ENCODE measurements at regions not wholly inside any gene's neighbourhood (a gene's known extent, or its start where the extent isn't known, plus 50 kb on each side); places are given as distances from the start of the nearest gene placed in this dataset.
"Not testable (repeated sequence)": the region's sequence is repeated elsewhere in the genome, so short reads cannot be mapped to it uniquely, and the experiment has no call there.

DNA sequence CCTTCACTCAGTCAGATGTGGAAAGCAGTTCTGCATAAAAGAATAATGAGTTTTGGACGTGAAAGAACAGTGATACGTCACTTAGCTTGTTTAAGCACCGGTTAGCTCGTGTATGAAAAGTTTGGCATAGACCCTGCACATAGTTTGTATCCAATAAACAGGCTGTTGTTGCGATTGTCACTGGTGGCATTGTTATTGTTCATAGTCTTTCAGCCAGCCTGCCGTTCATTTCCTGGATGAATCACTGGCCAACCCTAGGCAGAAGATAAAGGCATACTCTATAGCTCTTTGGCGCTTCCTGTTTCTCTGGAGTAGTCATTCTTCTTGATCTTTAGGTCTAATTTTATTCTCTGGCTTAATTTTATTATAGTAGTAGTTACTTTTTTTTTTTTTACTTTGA, 57.8 kb upstream of the ANKRD30A start:
- no peak for DNase-seq

DNA sequence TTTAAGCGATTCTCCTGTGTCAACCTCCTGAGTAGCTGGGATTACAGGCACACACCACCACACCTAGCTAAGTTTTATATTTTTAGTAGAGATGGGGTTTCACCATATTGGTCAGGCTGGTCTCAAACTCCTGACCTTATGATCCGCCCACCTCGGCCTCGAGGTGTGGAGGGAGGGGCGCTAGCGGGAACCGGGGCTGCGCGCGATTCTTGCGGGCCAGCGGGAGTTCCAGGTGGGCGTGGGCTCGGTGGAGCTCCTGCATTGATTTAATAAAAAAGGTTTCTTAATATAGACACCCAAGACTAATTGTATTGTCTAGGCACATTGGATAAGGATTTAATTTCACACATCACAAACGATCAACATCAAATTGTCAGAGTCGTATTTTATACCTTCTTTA, 63.1 kb upstream of the ANKRD30A start:
- not testable (repeated sequence) for DNase-seq

DNA sequence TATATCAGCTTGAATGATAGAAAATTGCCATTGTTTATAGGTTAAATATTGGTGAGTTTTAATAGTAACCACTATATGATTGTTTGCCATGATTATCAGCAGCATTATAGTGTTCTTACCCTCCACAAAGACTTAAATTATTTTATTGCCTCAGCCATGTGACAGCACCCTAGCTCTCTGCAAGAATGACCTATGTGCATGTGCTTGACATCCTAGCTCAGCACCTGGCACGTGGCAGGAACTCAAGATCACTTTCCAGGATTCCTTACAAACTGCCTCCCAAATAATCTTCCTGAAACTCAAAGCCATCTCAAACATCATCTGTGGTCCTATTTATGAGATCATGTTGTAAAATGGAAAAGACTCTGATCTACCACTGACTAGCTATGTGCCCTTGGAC, 68.1 kb upstream of the ANKRD30A start:
- DNase-seq, result no peak

DNA sequence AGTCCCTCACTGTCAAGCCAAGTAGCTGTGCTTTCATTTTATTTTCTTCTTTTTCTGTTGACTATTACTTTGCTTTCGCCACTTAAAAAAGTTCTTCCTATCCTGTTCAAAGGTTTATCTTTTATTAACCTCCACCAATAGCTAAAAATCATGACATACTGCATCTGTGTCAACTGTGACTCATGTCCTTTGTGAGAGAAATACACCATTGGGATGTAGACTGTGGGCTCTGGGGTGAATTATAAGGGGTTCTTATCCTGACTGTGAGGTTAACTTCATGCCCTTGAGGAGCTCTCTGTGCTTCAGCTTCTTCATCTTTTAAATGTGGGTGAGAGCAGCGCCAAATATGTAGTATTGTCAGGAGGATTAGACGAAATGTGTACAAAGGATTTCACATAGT, 71.9 kb upstream of the ANKRD30A start:
- DNase-seq, result no peak

DNA sequence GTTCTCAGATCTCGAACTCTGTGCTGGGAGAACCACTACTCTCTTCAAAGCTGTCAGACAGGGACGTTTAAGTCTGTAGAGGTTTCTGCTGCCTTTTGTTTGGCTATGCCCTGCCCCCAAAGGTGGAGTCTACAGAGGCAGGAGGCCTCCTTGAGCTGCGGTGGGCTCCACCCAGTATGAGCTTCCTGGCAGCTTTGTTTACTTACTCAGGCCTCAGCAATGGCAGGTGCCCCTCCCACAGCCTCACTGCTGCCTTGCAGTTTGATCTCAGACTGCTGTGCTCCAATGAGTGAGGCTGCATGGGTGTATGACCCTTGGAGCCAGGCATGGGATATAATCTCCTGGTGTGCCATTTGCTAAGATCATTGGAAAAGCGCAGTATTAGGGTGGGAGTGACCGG, 75.4 kb upstream of the ANKRD30A start:
- DNase-seq, result not testable (repeated sequence)

DNA sequence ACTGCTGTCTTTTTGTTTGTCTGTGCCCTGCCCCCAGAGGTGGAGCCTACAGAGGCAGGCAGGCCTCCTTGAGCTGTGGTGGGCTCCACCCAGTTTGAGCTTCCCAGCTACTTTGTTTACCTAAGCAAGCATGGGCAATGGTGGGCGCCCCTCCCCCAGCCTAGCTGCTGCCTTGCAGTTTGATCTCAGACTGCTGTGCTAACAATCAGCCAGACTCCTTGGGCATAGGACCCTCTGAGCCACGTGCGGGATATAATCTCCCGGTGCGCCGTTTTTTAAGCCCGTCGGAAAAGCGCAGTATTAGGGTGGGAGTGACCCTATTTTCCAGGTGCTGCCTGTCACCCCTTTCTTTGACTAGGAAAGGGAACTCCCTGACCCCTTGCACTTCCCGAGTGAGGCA, 81.1 kb upstream of the ANKRD30A start:
- not testable (repeated sequence) for DNase-seq

DNA sequence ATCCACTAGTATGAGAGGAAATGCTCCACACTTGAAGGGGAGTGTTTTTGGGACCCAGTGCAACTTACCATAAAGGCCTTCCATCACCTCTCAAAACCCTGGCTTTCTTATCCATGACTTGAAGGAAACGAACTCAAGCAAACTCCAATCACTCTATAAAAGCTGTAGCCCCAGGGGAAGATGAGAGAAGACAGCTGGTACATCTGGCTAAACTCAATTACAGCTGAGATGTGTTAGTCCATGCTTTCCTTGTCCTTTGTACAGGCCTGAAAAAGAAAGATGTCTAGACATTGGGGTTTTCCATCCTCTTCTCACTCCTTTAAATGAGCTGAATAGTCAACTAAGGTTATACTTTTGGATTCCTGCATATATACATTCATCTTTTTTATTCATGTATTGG, 89.5 kb upstream of the ANKRD30A start:
- DNase-seq, result no peak

DNA sequence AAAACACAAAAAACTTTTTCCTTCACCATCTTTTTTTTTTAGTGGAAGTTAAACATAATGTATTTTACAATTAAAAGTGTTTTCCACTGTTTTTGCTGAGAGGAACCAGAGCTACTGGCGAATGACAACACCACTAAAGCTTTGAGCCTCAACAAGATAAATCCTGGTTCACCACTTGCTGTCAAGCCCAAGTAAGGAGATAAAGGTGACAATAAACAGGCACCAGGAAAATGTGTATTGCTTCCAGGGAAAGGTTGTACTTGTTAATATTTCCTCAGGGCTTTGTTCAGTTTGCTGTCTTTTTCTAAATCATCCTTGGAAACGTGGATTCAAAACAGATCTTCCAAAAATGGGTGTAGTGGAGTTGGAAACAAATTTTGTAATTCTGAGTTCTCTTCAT, 109.9 kb upstream of the ANKRD30A start:
- DNase-seq, result no peak

DNA sequence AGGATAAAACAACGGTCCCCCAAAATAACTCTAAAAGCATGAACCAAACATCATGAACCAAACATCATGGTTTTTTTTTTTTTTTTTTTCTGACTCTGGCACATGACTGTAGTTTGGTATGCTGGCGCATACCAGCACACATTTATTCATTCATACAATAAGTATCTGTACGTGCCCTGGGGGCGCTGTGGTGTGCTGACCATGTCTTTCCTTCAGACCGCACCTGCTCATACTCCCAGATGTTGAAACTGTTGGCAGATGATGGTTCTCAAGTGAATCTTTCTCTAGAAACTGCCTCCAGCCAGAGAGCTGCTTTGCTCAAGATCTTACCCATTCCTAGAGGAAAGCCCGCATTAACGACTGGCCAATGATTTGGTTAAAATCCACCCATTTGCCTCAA, 114.7 kb upstream of the ANKRD30A start:
- no peak for DNase-seq

DNA sequence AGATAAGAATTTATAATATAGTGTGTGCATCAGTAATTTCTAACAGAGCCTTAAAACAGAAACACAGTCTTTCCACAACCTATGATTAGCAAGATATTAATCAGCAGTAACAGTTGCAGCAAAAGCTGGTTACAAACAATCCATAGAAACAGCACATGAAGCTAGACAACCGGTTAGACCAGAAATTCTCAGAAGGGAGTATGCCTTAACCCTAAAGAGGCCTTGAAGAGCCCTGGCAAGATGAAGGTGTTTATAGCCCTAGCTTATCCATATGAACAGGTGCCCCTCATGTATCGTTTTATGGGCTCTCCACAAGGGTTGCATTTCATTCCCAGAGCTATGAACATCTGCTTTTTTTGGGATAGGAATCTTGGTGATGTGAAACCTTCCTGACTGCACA, 117.1 kb upstream of the ANKRD30A start:
- DNase-seq, result not testable (repeated sequence)

DNA sequence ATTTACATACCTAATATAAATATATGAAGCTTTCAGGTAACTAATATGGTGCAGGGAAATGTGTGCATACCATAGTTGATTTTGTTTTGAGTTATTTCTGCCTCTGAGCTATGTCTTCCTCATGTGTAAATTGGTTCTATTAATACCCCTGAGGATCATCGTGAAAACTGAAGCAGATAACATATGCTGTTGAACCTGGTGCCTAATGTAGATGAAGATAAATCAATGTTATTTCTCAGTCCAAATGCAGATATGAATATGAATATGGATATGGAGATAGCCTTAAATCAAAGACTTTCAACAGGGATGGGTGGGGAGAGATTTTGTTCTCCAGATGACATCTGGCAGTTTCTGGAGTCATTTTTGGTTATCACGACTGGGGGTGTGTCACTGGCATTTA, 122.3 kb upstream of the ANKRD30A start:
- no peak for DNase-seq

DNA sequence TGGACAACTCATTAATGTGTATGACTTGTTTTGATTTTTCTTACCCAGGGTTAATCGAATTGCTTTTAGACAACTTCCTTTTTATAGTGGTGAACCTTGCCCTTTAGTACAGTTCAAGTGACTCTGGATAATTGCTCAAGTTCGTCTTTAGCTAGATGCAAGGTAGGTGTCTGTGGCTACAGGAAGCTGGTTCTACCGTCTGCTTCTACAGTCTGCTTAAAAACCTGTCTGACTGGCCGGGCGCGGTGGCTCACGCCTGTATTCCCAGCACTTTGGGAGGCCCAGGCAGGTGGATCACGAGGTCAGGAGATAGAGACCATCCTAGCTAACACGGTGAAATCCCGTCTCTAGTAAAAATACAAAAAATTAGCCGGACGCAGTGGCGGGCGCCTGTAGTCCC, 129.6 kb upstream of the ANKRD30A start:
- DNase-seq, result not testable (repeated sequence)

DNA sequence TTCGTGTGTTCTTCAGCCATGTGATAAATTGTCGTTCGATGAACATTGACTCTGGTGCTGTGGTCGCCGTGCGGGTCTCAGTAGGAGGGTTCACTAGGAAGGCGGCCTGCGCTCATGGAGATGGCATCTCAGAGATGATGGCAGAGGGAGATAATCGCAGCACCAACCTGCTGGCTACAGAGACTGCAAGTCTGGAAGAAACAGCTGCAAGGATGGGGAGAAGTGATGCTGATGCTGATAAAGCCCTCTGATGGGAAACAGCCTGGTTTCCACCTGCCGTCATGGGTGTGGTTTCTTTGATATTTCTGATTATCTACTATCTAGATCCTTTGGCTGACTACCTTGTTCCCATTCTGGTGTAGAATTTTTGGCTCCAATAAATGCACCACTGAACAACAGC, 130.5 kb upstream of the ANKRD30A start:
- no peak for DNase-seq

DNA sequence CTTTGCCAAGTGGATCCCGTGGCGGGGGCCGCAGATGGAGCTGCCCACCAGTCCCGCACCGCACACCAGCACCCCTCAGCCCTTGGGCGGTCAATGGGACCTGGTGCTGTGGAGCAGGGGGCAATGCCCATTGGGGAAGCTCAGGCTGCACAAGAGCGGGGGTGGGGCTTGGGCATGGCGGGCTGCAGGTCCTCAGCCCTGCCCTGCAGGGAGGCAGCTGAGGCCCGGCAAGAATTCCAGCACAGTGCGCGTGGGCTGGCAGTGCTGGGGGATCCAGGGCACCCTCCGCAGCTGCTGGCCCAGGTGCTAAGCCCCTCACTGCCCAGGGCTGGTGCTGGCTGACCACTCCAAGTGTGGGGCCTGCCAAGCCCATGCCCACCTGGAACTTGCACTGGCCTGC, 136.2 kb upstream of the ANKRD30A start:
- no peak for DNase-seq

DNA sequence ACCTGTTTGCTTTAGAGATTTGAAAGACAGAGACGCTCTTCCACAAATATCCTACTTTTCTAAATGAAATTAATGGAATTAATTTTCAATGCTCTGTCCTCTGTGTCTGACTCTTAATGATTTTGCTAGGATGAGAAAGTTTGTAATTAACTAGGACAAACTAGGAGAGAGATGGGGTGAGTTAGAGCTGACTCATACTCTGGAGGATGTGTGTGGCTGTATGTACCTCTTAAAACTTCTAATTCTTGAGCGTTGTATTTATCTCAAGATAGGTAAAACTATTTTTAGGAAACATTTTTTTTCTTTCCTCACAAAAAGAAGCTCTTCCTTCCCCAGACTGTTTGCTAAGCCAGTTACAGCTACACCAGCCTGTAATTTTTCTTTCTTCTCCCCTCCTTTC, 178.8 kb upstream of the ANKRD30A start:
- no peak for DNase-seq

DNA sequence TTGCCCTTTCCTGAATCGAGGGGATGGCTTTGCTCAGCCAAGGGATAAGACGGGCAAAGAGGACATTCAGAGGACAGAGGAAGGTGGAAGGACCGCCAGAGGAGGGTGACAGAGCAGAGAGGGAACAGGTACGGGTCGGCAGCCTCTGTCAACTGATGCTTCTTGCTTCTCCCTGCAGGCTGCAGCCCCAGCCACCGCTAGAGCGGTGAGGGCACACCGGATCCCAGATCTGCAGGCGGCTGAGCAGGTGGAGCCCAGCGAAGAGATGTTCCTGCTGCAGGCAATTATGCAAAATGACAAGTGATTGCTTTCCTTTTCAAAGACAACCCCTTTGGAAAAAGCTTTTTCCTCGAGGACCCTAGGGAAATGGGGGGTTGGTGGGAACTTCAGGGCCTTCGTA, 181.9 kb upstream of the ANKRD30A start:
- DNase-seq, result no peak

DNA sequence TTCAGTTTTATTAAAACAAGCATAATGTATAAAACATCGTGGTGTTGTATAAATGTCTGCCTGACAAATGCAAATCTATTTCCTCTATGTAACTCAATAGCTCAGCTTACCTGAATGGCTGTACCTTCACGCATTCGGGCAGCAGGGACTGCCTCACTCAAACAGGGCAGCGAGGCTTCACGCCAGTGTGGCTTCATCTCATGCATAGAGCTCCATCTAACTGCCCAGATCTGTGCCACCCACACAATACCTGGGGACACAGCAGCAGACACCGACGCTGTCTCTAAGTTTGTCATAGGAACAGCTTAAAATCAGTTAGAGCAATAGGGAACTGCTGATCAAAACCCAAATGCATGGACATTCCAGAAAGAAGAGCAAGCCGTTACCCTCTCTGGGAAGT, 182.8 kb upstream of the ANKRD30A start:
- DNase-seq, result no peak

DNA sequence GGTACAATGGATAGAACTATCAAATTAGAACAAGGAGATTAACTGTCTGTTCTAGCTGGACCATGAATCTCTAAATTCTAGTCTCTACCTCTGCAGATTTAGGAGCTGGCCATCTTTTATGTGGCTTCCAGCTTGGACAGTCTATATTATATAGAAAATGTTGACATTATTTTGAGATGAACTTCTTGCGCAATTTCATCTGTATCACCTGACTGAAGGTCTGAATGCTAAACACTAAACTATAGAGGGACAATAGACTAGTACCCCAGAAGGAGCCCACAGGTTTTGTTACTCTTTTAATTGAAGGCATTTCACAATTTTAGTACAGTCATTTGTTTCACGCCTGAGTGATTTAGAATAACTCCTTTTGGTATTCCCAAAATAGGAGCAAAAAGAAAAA, 222.4 kb upstream of the ANKRD30A start:
- no peak for DNase-seq

DNA sequence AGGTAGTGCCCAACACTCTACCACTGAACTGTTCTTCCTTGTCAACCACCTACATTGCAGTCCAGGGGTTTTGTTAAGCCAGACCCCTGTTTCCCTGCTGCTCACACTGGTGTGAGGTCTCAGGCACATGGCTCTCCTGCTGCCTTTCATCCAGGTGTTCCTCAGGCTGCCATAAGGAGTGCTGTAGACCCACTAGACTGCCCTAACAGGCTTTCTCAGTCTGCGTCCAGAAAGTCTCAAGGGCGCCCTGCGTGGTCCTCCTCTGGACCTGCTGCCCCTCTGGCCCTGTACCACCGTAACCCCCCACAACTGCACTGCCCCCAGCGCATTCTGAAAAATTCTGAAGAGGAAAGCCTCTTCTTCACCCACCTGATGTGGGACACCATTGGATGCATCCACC, 225.7 kb upstream of the ANKRD30A start:
- DNase-seq, result no peak

DNA sequence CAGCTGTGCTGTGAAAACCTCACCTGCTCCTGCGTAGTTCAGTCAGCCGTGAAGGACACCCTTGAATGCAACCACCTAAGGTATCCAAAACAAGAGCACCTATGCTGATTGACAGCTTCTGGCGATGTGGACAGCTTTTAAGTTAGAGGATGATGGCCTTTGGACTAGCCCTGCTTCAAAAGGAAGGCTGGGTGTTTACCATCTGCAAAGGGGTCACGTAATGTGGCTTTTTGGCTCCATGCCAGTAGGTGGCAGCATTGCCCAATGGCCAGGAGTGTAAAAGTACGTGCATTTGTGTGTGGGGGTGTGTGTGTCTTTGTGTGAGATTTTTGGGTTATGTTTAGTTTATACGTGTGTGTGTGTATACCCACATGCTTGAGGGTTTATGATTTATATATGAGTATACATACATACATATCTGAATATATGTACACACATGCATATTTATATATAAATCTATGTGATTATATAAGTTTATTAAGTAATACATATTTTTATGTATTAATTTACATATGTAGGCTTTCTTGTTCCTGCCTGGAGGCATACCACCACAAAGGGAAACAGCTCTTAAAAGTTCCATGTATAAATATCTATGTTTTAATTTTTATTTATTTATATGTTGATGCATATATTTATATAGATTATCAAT, 236.3 kb upstream of the ANKRD30A start:
- peak; percentile 30 to 48 for DNase-seq

DNA sequence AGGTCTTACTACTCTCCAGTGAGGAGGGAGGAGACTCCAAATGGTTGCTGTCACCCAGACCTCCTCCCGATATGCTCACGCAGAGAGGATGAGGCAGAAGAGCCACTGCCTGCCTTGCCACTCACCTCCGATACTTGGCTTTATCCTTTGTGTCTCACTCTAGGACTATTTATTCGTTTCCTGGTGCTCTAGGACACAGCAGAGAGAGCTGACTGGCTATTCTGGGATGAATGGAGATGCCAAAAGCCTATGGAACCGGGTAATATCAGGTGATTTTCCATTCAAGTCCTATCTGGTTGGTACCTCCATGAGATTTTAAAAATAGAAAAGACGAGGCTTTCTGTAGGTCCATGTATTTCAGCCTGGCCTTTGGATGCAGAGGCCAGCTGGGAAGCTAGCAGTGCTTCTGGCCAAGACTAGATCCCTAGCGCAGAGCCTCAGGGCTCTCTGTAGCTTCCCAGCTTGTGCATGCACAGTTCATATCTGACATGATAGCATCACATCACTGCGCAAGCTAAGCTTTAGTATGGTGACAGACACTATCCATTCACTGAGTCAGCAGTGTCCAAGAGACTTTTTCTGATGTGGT, 239.0 kb upstream of the ANKRD30A start:
- no peak for DNase-seq

DNA sequence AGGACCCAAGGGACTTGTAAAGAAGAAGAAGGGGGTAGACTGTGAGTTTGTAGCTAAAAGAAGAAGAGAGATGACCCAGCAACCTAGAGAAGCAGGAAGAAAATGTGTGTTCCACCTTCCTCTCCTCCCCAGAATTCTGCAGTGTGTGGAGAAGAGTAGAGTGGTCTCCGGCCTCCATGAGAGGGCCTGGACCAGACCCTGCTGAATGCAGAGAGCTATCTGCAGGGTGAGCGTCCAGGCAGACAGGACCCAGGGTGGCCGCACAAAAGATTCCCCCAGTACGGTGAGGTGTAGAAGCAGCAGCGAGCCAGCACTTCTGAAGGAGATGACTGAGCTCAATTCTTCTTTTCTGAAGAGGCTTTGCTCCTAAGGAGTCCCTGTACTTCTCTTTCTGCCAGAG, 239.7 kb upstream of the ANKRD30A start:
- DNase-seq, result no peak

DNA sequence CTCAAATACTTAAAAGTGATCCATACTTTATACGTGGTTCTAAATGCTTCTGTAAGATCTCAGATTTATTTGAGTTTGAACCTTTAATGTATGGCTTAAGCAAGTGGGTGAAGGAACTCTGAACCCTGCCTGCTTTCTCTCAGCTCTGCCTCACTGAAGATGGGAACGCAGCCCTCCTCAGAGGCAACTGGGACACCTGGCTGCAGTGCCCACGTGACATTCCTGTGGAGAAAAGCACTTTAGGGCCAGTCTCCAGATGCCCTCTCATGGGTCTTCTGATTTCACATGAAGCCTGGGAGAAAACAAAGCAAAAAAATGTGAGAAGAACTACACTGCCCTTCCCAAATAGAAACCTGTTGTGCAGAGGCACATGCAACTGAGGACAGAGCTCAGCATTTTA, 242.6 kb upstream of the ANKRD30A start:
- DNase-seq, result no peak

DNA sequence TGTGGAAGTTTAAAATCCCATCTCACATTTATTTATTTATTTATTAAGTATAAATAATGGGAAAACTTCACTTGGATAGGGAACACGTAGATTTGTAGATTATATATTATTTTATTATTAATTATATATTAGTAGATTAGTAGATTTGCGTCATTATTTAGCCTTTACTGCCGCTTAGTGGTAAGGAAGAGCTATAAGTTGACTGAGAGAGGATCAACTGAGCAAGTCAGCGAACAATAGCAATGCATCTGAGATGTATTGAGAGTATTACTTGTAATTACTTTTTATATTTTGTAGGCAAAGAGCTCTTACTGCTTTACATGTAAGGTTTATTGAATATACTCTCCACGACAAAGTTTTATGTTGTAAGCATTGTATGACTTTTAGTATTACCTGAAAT, 244.5 kb upstream of the ANKRD30A start:
- DNase-seq, result peak in 1 of 2 experiments; percentile 13

DNA sequence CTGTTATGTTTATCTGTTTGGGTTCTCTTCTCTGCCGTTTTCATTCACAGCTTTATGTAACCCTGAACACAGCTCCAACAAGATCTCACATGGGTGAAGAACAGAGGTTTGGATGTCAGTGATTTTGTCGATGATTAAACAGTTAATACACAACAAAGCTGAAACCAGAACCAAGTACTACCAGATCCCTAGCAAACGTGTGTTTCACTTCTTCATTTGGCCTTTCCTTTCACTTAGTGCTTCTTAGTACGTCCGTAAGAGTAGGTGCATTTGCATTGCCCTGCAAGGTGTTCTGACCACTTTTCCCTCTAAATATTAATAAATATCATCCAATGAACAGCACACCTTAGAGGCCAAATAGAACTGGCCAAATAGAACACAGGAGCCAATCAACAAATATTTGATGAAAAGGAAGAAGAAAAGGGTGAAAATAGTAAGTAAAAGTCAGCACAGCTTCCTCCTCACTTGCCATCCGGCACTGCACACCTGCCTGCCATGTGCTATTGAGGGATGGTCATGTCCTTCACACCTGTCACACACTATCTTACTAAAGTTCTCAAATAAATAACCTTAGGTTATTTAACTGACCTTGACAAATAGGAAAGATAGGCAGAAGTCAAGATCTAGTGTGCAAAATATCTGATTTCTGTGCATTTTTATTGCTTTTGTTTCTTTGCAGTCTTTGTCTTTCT, 252.6 kb upstream of the ANKRD30A start:
- DNase-seq, result no peak
